Mesothelial cell of epicardium (in vitro differentiated cells): ENCODE measurements at regions not wholly inside any gene's neighbourhood (a gene's known extent, or its start where the extent isn't known, plus 50 kb on each side); places are given as distances from the start of the nearest gene placed in this dataset.

Source experiments
- DNase-seq, 2 experiments: peaks; one replicate each; pipeline ENCODE4 v3.0.0; 2021; ENCODE audit warnings: low spot score in 2 of 2; ENCODE audit not compliant: unreplicated experiment in 2 of 2
- H3K27ac Mint-ChIP-seq: 2 replicates; pipeline ENCODE4 v1.8.0; 2021; ENCODE audit warnings: mixed read lengths
- H3K27me3 Mint-ChIP-seq: 2 replicates; pipeline ENCODE4 v1.8.0; 2021; ENCODE audit warnings: low read depth, mixed read lengths
- H3K36me3 Mint-ChIP-seq: 2 replicates; pipeline ENCODE4 v1.8.0; 2021; ENCODE audit warnings: mixed read lengths
- H3K4me1 Mint-ChIP-seq: 2 replicates; pipeline ENCODE4 v1.8.0; 2021; ENCODE audit warnings: mixed read lengths
- H3K4me3 Mint-ChIP-seq: 2 replicates; pipeline ENCODE4 v1.8.0; 2021; ENCODE audit warnings: mild to moderate bottlenecking, moderate library complexity, mixed read lengths
- H3K9me3 Mint-ChIP-seq: 2 replicates; pipeline ENCODE4 v1.8.0; 2021; ENCODE audit warnings: mixed read lengths
- CTCF ChIP-seq: fragments of 200-600 bp; sonication (generic); IDR thresholded peaks from one replicate; pipeline ENCODE4 v1.5.0; 2021; ENCODE audit warnings: antibody characterized with exemption; ENCODE audit not compliant: unreplicated experiment

DNA sequence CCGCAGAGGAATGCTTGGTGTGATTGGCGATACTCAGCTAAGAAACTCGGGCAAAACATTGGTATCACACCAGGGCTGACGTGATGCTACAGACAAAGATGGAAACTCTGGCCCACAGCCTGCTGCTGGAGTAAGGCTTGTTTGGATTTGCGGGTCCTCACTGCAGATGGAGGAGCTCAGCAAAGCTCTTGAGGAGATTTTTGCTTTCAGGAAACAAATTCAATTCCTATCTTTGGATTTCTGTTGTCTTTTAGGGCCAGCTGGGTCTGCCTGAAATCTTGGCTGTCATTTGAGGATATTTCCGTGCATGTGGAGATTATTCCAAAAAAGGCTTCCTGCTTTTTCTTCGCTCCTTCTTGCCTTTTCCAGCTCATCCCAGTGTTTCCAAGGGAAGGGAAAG is 475.8 kb downstream of the TSN start:
- Mint-ChIP-seq H3K27ac (no peak overlapping the region), H3K4me1 (no peaks in the 10 kb centered on the region), H3K36me3 (no peaks in the 10 kb centered on the region), H3K27me3 (peaks cover 46% of the 10 kb centered on the region), H3K4me3 (no peak overlapping the region), H3K9me3 (no peaks in the 10 kb centered on the region)
- no peak for DNase-seq
- TF ChIP-seq CTCF, result no peak

- H3K27me3 Mint-ChIP-seq, result peaks cover 52% of the 10 kb centered on the region
- H3K36me3 Mint-ChIP-seq, result no peaks in the 10 kb centered on the region
- no peak overlapping the region for H3K4me3 Mint-ChIP-seq
- DNase-seq, result no peak
- TF ChIP-seq CTCF, result no peak
- H3K4me1 Mint-ChIP-seq, result no peaks in the 10 kb centered on the region
- no peak overlapping the region for H3K27ac Mint-ChIP-seq
- H3K9me3 Mint-ChIP-seq, result no peaks in the 10 kb centered on the region
Observed at GRCh38 chr2:122233372-122233771, 477.9 kb downstream of the TSN start.

GRCh38 chr2:122236152-122236874 is 480.9 kb downstream of the TSN start:
- no peak overlapping the region for H3K27ac Mint-ChIP-seq

DNA sequence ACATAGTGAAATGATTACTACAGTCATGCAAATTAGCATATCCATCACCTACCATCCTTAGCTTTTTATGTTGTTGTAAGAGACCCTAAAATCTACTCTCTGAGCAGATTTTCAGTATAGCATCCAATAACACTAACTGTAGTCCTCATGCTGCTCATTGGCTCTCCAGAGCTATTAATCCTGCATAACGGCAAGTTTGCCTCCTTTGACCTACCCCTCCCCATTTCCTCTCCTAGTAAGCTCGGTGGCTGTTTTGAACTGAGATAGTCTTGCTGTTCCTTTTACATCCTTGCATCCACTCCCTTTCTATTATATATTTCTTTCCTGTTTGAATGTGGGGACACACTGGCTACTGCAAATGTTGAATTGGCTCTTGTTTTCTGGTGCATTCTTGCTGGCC is 481.5 kb downstream of the TSN start:
- no peak for TF ChIP-seq CTCF
- H3K4me3 Mint-ChIP-seq, result no peak overlapping the region
- no peaks in the 10 kb centered on the region for H3K4me1 Mint-ChIP-seq
- H3K27me3 Mint-ChIP-seq, result peaks cover 64% of the 10 kb centered on the region
- H3K36me3 Mint-ChIP-seq, result no peaks in the 10 kb centered on the region
- DNase-seq, result no peak
- no peaks in the 10 kb centered on the region for H3K9me3 Mint-ChIP-seq
- no peak overlapping the region for H3K27ac Mint-ChIP-seq

More at GRCh38 chr2:122236152-122236874, 480.9 kb downstream of the TSN start:
- TF ChIP-seq CTCF, result no peak
- H3K4me1 Mint-ChIP-seq, result no peaks in the 10 kb centered on the region
- no peak for DNase-seq
- no peaks in the 10 kb centered on the region for H3K36me3 Mint-ChIP-seq
- H3K9me3 Mint-ChIP-seq, result no peaks in the 10 kb centered on the region
- H3K27me3 Mint-ChIP-seq, result peaks cover 65% of the 10 kb centered on the region
- no peak overlapping the region for H3K4me3 Mint-ChIP-seq

DNA sequence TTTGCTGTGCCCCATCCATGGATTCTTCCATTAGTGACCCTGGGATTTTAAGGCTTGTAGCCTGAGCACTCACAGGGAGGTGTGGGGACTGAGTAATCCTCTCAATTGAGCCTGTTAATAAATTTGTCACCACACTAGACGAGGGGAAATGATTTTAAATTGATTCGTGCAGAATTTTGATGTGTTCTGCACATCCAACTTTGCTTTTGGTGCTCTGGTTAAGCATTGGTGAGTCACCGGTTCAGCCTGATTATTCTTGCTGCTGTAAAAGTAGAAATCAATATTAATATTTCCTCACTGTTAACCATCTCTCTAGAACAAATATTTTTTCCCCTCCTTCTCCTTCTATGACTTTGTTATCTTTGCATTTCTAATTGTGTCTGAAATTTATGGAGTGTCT is 482.0 kb downstream of the TSN start:
- H3K4me1 Mint-ChIP-seq, result no peaks in the 10 kb centered on the region
- H3K27ac Mint-ChIP-seq, result no peak overlapping the region
- H3K27me3 Mint-ChIP-seq, result peaks cover 68% of the 10 kb centered on the region
- no peak for DNase-seq
- no peaks in the 10 kb centered on the region for H3K36me3 Mint-ChIP-seq
- TF ChIP-seq CTCF, result no peak
- H3K4me3 Mint-ChIP-seq, result no peak overlapping the region
- no peaks in the 10 kb centered on the region for H3K9me3 Mint-ChIP-seq

- Mint-ChIP-seq H3K27me3 (peaks cover 65% of the 10 kb centered on the region), H3K9me3 (no peaks in the 10 kb centered on the region), H3K4me1 (no peaks in the 10 kb centered on the region), H3K4me3 (no peak overlapping the region), H3K36me3 (no peaks in the 10 kb centered on the region), H3K27ac (no peak overlapping the region)
- no peak for DNase-seq
- no peak for TF ChIP-seq CTCF
Observed at GRCh38 chr2:122238006-122238559, 482.6 kb downstream of the TSN start.
